GM08714 (cell line): ENCODE measurements at regions not wholly inside any gene's neighbourhood (a gene's known extent, or its start where the extent isn't known, plus 50 kb on each side); places are given as distances from the start of the nearest gene placed in this dataset.

ENCODE experiments used
- H3K4me3 ChIP-seq: fragments of 200-500 bp; sonication (Bioruptor generic); 2 replicates; pipeline ENCODE4 v1.5.1; 2014; ENCODE audit warnings: mild to moderate bottlenecking, low read length, inconsistent platforms
- ZNF274 ChIP-seq: IDR thresholded peaks from 2 replicates; pipeline ENCODE4 v1.6.1; 2012; ENCODE audit warnings: mild to moderate bottlenecking, low read depth, low read length

DNA sequence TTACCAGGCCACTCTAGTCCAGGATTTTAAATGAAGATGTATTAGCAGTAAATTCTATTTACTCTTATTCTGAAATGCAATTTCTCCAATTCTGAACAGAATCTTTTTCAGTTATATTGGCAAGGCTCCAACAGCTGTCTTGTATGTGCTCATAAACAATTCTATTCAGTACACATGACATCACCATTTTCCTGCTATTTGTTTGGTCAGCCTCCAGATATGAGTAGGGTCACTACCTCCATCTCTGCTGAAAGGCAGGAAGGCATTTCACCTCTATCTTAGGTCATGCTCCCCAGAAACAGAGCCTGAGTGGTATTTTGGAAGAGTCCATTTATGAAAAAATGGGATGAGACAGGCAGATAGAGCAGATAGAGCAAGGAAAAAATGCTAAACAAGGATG lies 151.1 kb upstream of the ADGRL3 start:
- no peak overlapping the region for H3K4me3 ChIP-seq
- TF ChIP-seq ZNF274 = no peak

GRCh38 chr4:61067381-61067780 lies 132.7 kb upstream of the ADGRL3 start:
- no peak overlapping the region for H3K4me3 ChIP-seq
- no peak for TF ChIP-seq ZNF274

DNA sequence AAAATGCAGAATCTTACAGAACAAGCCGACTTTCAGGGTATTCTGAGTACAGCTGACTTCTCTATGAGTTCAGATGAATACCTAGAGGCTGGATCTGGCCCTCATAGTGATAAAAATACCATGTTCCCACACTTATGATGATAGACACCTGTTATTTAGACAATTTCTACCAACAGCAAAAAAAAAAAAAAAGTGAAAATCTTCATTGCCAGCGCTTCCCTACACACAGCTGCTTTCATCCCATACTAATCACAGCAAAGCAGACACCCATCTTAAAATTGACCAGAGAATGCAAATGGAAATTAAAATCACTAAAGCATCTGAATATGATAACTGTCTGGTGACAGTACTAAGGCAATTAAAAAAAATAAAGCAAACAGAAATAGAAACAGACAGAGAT lies 132.1 kb upstream of the ADGRL3 start:
- no peak for TF ChIP-seq ZNF274

GRCh38 chr4:61068745-61069144 lies 131.4 kb upstream of the ADGRL3 start:
- TF ChIP-seq ZNF274 = no peak
- no peak overlapping the region for H3K4me3 ChIP-seq

More for the DNA sequence above, 132.1 kb upstream of the ADGRL3 start:
- H3K4me3 ChIP-seq = no peak overlapping the region

- no peak for TF ChIP-seq ZNF274
- H3K4me3 ChIP-seq = no peak overlapping the region
Observed at GRCh38 chr4:61070269-61070668, 129.9 kb upstream of the ADGRL3 start.

DNA sequence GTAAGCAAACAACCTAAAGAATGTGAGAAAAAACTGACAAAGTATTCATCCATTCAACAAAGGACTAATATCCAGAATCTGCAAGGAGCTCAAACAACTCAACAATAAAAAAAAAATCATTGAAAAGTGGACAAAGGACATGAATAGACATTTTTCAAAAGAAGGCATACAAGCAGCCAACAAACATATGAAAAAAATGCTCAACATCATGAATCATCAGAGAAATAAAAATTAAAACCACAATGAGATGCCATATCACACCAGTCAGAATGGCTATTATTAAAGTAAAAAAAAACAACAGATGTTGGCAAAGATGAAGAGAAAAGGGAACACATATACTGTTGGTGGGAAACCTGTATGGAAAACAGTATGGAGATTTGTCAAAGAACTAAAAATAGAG lies 120.7 kb upstream of the ADGRL3 start:
- no peak for TF ChIP-seq ZNF274
- no peak overlapping the region for H3K4me3 ChIP-seq

DNA sequence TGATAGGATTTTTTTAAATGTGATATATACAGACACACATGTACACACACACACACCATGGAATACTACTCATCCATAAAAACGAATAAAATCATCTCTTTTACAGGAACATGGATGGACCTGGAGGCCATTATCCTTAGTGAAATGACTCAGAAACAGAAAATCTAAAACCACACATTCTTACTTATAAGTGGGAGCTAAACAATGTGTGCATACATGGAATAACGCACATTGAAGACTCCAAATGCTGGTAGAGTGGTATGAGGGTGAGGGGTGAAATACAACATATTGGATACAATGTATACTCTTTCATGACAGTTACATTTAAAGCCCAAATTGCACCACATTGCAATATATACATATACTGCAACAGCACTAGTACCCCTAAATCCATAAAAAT lies 120.2 kb upstream of the ADGRL3 start:
- no peak overlapping the region for H3K4me3 ChIP-seq
- TF ChIP-seq ZNF274 = no peak

GRCh38 chr4:61085534-61085933 lies 114.6 kb upstream of the ADGRL3 start:
- no peak overlapping the region for H3K4me3 ChIP-seq
- no peak for TF ChIP-seq ZNF274

GRCh38 chr4:61086357-61086756 lies 113.8 kb upstream of the ADGRL3 start:
- H3K4me3 ChIP-seq = no peak overlapping the region
- no peak for TF ChIP-seq ZNF274

- no peak overlapping the region for H3K4me3 ChIP-seq
- no peak for TF ChIP-seq ZNF274
Observed at GRCh38 chr4:61086979-61087378, 113.1 kb upstream of the ADGRL3 start.

- no peak overlapping the region for H3K4me3 ChIP-seq
- no peak for TF ChIP-seq ZNF274
Observed at GRCh38 chr4:61094854-61095598, 105.1 kb upstream of the ADGRL3 start.

GRCh38 chr4:61128682-61129081 lies 71.4 kb upstream of the ADGRL3 start:
- TF ChIP-seq ZNF274 = no peak
- H3K4me3 ChIP-seq = no peak overlapping the region

DNA sequence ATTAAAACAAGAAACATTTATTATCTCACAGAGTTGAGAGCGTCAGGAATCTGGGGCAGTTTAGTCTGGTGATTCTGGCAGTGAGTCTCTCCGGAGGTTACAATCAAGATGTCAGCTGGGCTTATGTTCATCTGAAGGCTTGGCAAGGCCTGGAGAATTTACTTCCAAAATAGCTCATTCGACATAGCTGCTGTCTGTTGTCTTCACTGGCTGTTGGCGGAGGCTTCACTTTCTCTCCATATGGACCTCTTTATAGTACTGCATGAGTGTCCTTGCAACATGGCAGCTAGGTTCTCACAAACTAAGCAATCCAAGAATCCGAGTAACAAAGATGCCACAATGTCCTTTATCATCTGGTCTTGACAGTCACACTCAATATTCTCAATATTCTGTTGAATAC lies 70.2 kb upstream of the ADGRL3 start:
- no peak for TF ChIP-seq ZNF274
- H3K4me3 ChIP-seq = no peak overlapping the region

DNA sequence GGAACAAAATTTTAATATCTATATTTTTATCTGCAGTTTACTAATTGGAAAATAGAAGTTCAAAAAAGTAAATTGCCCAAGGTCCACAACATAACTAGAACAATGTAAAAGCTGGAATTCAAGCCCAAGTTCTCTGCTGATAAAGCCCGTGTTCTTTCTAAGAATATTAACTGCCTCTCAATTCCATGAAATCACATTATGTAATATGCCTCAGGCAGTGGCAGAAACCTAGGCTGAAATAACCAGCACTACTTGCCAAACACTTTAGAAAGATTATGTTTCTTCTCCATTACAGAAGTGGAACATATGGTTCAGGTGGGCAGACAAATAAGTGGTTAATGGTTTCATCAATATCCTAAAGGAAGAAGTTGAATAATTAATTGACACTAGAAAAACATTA lies 56.7 kb upstream of the ADGRL3 start:
- no peak overlapping the region for H3K4me3 ChIP-seq

DNA sequence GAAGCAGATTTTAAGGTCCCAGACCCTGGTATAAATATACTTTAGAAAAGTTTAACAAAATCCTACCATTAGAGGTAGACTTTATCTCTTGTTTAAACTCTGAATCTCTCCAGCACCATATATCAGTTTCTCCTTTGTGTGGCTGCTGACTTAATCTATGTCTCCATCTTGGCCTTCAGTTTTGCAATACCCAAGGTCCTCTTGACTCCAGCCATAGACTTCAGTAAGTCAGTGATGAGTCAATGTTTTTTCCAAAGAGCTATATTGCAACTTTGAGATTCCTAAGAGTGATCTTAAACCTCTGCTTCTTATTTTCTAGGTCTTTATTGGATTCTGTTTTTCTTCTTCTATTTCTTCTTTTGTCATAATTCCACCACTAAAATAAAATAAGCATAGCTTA lies 50.8 kb upstream of the ADGRL3 start:
- H3K4me3 ChIP-seq = no peak overlapping the region
- no peak for TF ChIP-seq ZNF274

More for the DNA sequence above, 56.7 kb upstream of the ADGRL3 start:
- TF ChIP-seq ZNF274 = no peak
